IMR-90 (cell line): ENCODE measurements at regions not wholly inside any gene's neighbourhood (a gene's known extent, or its start where the extent isn't known, plus 50 kb on each side); places are given as distances from the start of the nearest gene placed in this dataset.
A peak's percentile ranks its signal among the peaks of the same experiment; 100 is the strongest.

Experiments
- ATAC-seq: fragments of 200-7000 bp; cut with Tn5 transposase; 2 replicates; pipeline ENCODE4 v1.9.1; 2020; ENCODE audit warnings: low read depth, mild to moderate bottlenecking, moderate library complexity
- BruUV-seq: library from RNA; stranded (reverse); fragments of 400-500 nt; replicated peaks from 2 replicates; lab custom pipeline; 2021; lab: Mats Ljungman, UMichigan
- CTCF ChIA-PET: fragments of 300-600 bp; formaldehyde crosslinking; extraction: SDS; loops from one replicate; lab custom pipeline; 2021; ENCODE audit warnings: antibody characterized with exemption; lab: Yijun Ruan, JAX
- POLR2A ChIA-PET: fragments of 300-600 bp; sonication (Branson Sonifier 250); formaldehyde crosslinking; loops from one replicate; lab custom pipeline; 2022; ENCODE audit warnings: antibody characterized with exemption; ENCODE audit not compliant: unreplicated experiment; lab: Charles Lee
- DNase-seq: peaks from one replicate; pipeline ENCODE4 v3.0.0; 2013
- H2AFZ ChIP-seq: replicated peaks from 2 replicates; pipeline ENCODE3; 2013; ENCODE audit warnings: low read length, mild to moderate bottlenecking; ENCODE audit not compliant: poor library complexity
- H2AK5ac ChIP-seq: 2 replicates; pipeline ENCODE4 v1.6.1; 2013; ENCODE audit warnings: low read depth, low read length, inconsistent platforms
- H2AK9ac ChIP-seq: replicated peaks from 2 replicates; pipeline ENCODE3; 2013; ENCODE audit warnings: mild to moderate bottlenecking, low read depth, low read length, moderate library complexity; ENCODE audit not compliant: poor library complexity
- H2BK120ac ChIP-seq: 2 replicates; pipeline ENCODE4 v1.6.1; 2013; ENCODE audit warnings: low read depth, low read length, inconsistent platforms
- H2BK15ac ChIP-seq: 3 replicates; pipeline ENCODE4 v1.6.1; 2013; ENCODE audit warnings: low read depth, low read length, inconsistent platforms
- H2BK20ac ChIP-seq: 2 replicates; pipeline ENCODE4 v1.6.1; 2013; ENCODE audit warnings: low read depth, mild to moderate bottlenecking, inconsistent platforms, low read length, moderate library complexity
- H2BK5ac ChIP-seq: 2 replicates; pipeline ENCODE4 v1.6.1; 2013; ENCODE audit warnings: mild to moderate bottlenecking, low read depth, low read length, inconsistent platforms; ENCODE audit not compliant: poor library complexity, severe bottlenecking
- H3K14ac ChIP-seq: replicated peaks from 2 replicates; pipeline ENCODE4 v1.6.1; 2013; ENCODE audit warnings: low read depth, low read length, inconsistent platforms
- H3K18ac ChIP-seq: 2 replicates; pipeline ENCODE4 v1.6.1; 2013; ENCODE audit warnings: low read depth, low read length, control low read depth
- H3K23ac ChIP-seq: 2 replicates; pipeline ENCODE4 v1.6.1; 2013; ENCODE audit warnings: low read depth, low read length, inconsistent platforms
- H3K27ac ChIP-seq: 2 replicates; pipeline ENCODE4 v1.5.1; 2013; ENCODE audit warnings: mild to moderate bottlenecking, control low read depth, low read length; ENCODE audit not compliant: insufficient read depth
- H3K27me3 ChIP-seq: 2 replicates; pipeline ENCODE4 v1.6.1; 2013; ENCODE audit warnings: low read length; ENCODE audit not compliant: control insufficient read depth, insufficient read depth
- H3K36me3 ChIP-seq: 2 replicates; pipeline ENCODE4 v1.6.1; 2013; ENCODE audit warnings: low read length, mixed read lengths; ENCODE audit not compliant: control insufficient read depth, insufficient read depth
- H3K4ac ChIP-seq: 2 replicates; pipeline ENCODE4 v1.6.1; 2013; ENCODE audit warnings: low read depth, low read length, inconsistent platforms
- H3K4me1 ChIP-seq: 2 replicates; pipeline ENCODE4 v1.6.1; 2013; ENCODE audit warnings: low read length, mixed read lengths; ENCODE audit not compliant: control insufficient read depth, insufficient read depth
- H3K4me2 ChIP-seq: 2 replicates; pipeline ENCODE4 v1.6.1; 2013; ENCODE audit warnings: low read depth, mild to moderate bottlenecking, control low read depth, low read length, moderate library complexity
- H3K4me3 ChIP-seq: 2 replicates; pipeline ENCODE4 v1.5.1; 2013; ENCODE audit warnings: low read depth, mild to moderate bottlenecking, control low read depth, low read length, moderate library complexity; ENCODE audit not compliant: insufficient read depth
- H3K56ac ChIP-seq: 2 replicates; pipeline ENCODE4 v1.6.1; 2013; ENCODE audit warnings: low read length, inconsistent platforms; ENCODE audit not compliant: insufficient read depth; ENCODE audit errors: extremely low read depth
- H3K79me1 ChIP-seq, 2 experiments: 2 replicates each; pipeline ENCODE4 v1.6.1; 2013; ENCODE audit warnings: low read length in 2 of 2, inconsistent platforms in 1 of 2, low read depth in 1 of 2
- H3K9ac ChIP-seq: 2 replicates; pipeline ENCODE4 v1.6.1; 2013; ENCODE audit warnings: low read depth, low read length, control low read depth
- H3K9me1 ChIP-seq: 2 replicates; pipeline ENCODE4 v1.6.1; 2013; ENCODE audit warnings: low read length, inconsistent platforms; ENCODE audit not compliant: insufficient read depth
- H3K9me3 ChIP-seq: 2 replicates; pipeline ENCODE4 v1.6.1; 2013; ENCODE audit warnings: low read length; ENCODE audit not compliant: control insufficient read depth, insufficient read depth
- H4K20me1 ChIP-seq: 2 replicates; pipeline ENCODE4 v1.6.1; 2013; ENCODE audit warnings: low read length, inconsistent platforms; ENCODE audit not compliant: insufficient read depth
- H4K5ac ChIP-seq: 2 replicates; pipeline ENCODE4 v1.6.1; 2013; ENCODE audit warnings: mild to moderate bottlenecking, low read depth, low read length, control low read depth
- H4K8ac ChIP-seq, 2 experiments: 2 replicates each; pipeline ENCODE4 v1.6.1; 2013; ENCODE audit warnings: low read depth in 2 of 2, low read length in 2 of 2, control low read depth in 1 of 2, inconsistent platforms in 1 of 2
- H4K91ac ChIP-seq: 2 replicates; pipeline ENCODE4 v1.6.1; 2013; ENCODE audit warnings: low read depth, low read length, inconsistent platforms; ENCODE audit not compliant: insufficient read depth
- CEBPB ChIP-seq: IDR thresholded peaks from 2 replicates; pipeline ENCODE4 v1.6.1; 2012; ENCODE audit warnings: low read depth, low read length, improper control_type of control experiment
- ELK1 ChIP-seq: fragments of 150-350 bp; IDR thresholded peaks from 2 replicates; pipeline ENCODE4 v1.6.1; 2016; ENCODE audit warnings: low read depth, mild to moderate bottlenecking, low read length, moderate library complexity, borderline replicate concordance
- FOS ChIP-seq: fragments of 150-350 bp; IDR thresholded peaks from 2 replicates; pipeline ENCODE4 v1.6.1; 2016; ENCODE audit warnings: low read depth, low read length
- SMC3 ChIP-seq: fragments of 150-350 bp; IDR thresholded peaks from 2 replicates; pipeline ENCODE4 v1.6.1; 2016; ENCODE audit warnings: low read depth, mild to moderate bottlenecking, antibody characterized with exemption, low read length, moderate library complexity
- WGBS, 2 experiments: methylation state at CpG; one replicate each; pipeline versions ENCODE4 v1.1.5 to v1.1.7; 2013; ENCODE audit warnings: missing lambda C conversion rate in 2 of 2; ENCODE audit not compliant: insufficient read length in 1 of 2; ENCODE audit errors: extremely low coverage in 2 of 2; 5-methylcytosine and 5-hydroxymethylcytosine counted together
- dilution Hi-C: fragments of 300-500 bp; cut with HindIII; formaldehyde crosslinking; loops from one replicate; pipeline ENCODE4 v1.14.3; 2018; ENCODE audit warnings: low sequenced_read_pairs; ENCODE audit not compliant: unreplicated experiment
- in situ Hi-C: fragments of 300-500 bp; cut with MboI; formaldehyde crosslinking; loops from 3 replicates; pipeline ENCODE4 v1.14.3; 2019; ENCODE audit warnings: low sequenced_read_pairs, inconsistent platforms, mixed read lengths
- intact Hi-C: fragments of 100-400 bp; cut with micrococcal nuclease; formaldehyde crosslinking; loops from 2 replicates; pipeline ENCODE4 v1.10.0; 2022

- in situ Hi-C loops = no loop called here
- H3K9me3 ChIP-seq = no peaks in the 10 kb centered on the region
- H2AK5ac ChIP-seq = no peak overlapping the region
- H4K5ac ChIP-seq = no peak overlapping the region
- H3K18ac ChIP-seq = no peak overlapping the region
- no peak overlapping the region for H3K9ac ChIP-seq
- no peak overlapping the region for H3K14ac ChIP-seq
- H3K4me2 ChIP-seq = no peak overlapping the region
- no peak overlapping the region for H3K4me3 ChIP-seq
- POLR2A ChIA-PET = no interaction called here
- intact Hi-C loops = no loop called here
- H4K8ac ChIP-seq = no peak overlapping the region
- no TSS peak for BruUV-seq
- H2AFZ ChIP-seq = peak overlapping the region; percentile 13
- no peak overlapping the region for H2BK120ac ChIP-seq
- no peak for ATAC-seq
- no peak overlapping the region for H4K91ac ChIP-seq
- H3K79me1 ChIP-seq = no peaks in the 10 kb centered on the region
- no peak overlapping the region for H3K27ac ChIP-seq
- no peaks in the 10 kb centered on the region for H4K20me1 ChIP-seq
- H3K23ac ChIP-seq = no peak overlapping the region
- H3K9me1 ChIP-seq = no peaks in the 10 kb centered on the region
- no peak overlapping the region for H3K4ac ChIP-seq
- H3K36me3 ChIP-seq = no peaks in the 10 kb centered on the region
- no peaks in the 10 kb centered on the region for H3K27me3 ChIP-seq
- 11% methylated on average over 6 of the region's 9 CpGs; no CpG with 5 or more reads in 1 of the 2 experiments for WGBS, 2 experiments
- no peak overlapping the region for H2AK9ac ChIP-seq
- no peak overlapping the region for H2BK20ac ChIP-seq
- no peak overlapping the region for H2BK5ac ChIP-seq
- CTCF ChIA-PET = interaction anchor here (0.8 kb wide), 1 partner anchor 14 kb away, joined by 3 read pairs; no protein-coding TSS in a partner anchor
- TF ChIP-seq SMC3 (no peak), FOS (no peak), CEBPB (no peak), ELK1 (no peak)
- no peaks in the 10 kb centered on the region for H3K4me1 ChIP-seq
- dilution Hi-C loops = no loop called here
- no peak overlapping the region for H2BK15ac ChIP-seq
- DNase-seq = no peak
- no peak overlapping the region for H3K56ac ChIP-seq
These were observed 461.4 kb downstream of the NSUN3 start for GRCh38 chr3:94524102-94524919.
